Fibroblast of pulmonary artery (primary cell): ENCODE measurements at regions not wholly inside any gene's neighbourhood (a gene's known extent, or its start where the extent isn't known, plus 50 kb on each side); places are given as distances from the start of the nearest gene placed in this dataset.

Experiments
- DNase-seq: peaks from one replicate; pipeline ENCODE4 v3.0.0-alpha.2; 2010; ENCODE audit warnings: low read depth
- H3K4me3 ChIP-seq: replicated peaks from 2 replicates; pipeline ENCODE4 v1.5.1; 2011; ENCODE audit warnings: low read depth, mild to moderate bottlenecking, control low read depth, low read length, moderate library complexity
- TF ChIP-seq, protein P1 (sequence below): IDR thresholded peaks from 2 replicates; pipeline ENCODE4 v1.5.1; 2011; ENCODE audit warnings: mild to moderate bottlenecking, control low read depth, low read length, inconsistent platforms; ENCODE audit errors: missing control alignments

DNA sequence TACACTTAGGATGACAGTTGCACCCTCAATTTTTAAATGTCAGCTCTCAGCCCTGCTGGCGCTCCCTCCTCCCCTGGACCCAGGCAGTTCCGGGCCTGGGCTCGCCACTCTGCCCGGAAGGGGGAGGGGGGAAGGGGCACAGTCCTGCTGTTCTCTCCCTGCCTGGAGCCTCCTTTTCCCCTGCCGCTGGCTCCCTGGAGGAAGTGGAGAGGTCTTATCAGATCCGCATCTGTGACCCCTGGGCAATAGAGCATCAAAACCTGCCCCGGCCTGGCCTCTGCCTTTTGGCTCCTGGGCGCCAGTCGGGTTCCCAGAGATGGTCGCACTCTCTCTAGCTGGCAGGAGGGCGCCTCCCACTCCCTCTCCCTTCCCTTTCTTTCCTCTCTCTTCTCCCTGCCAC lies 149.3 kb downstream of the IRF8 start:
- DNase-seq = no peak
- no peak overlapping the region for H3K4me3 ChIP-seq
- TF ChIP-seq, protein P1, sequence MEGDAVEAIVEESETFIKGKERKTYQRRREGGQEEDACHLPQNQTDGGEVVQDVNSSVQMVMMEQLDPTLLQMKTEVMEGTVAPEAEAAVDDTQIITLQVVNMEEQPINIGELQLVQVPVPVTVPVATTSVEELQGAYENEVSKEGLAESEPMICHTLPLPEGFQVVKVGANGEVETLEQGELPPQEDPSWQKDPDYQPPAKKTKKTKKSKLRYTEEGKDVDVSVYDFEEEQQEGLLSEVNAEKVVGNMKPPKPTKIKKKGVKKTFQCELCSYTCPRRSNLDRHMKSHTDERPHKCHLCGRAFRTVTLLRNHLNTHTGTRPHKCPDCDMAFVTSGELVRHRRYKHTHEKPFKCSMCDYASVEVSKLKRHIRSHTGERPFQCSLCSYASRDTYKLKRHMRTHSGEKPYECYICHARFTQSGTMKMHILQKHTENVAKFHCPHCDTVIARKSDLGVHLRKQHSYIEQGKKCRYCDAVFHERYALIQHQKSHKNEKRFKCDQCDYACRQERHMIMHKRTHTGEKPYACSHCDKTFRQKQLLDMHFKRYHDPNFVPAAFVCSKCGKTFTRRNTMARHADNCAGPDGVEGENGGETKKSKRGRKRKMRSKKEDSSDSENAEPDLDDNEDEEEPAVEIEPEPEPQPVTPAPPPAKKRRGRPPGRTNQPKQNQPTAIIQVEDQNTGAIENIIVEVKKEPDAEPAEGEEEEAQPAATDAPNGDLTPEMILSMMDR = no peak

DNA sequence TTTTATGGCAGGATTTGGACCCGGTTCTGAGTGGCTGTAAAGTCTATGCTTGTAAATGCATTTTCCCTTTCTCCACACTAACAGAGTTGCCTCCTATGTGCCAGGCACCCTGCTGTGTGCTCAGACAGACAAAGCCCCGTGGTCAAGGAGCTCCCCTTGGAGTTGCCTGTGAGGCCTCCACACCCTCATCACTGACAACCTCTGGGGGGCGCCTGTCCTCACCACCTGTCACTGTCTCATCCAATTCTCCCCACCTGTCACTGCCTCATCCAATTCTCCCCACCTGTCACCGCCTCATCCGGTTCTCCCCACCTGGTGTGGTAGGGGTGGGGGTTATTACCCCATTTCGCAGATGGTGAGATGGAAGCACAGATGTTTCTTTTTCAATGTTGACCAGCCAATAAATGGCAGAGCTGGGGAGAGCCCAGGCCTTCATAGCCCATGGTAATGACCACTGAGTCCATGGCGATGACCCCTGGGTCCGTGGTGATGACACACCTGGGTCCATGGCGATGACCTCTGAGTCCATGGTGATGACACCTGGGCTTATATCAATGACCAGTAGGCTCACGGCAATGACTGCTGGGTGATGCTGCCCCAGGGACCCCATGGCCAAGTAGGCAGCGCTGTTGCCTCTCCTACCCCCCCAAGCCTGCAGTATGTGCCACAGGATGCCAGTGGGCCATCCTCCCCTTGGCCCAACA lies 150.1 kb downstream of the IRF8 start:
- TF ChIP-seq, protein P1 = no peak
- no peak overlapping the region for H3K4me3 ChIP-seq
- DNase-seq = no peak

DNA sequence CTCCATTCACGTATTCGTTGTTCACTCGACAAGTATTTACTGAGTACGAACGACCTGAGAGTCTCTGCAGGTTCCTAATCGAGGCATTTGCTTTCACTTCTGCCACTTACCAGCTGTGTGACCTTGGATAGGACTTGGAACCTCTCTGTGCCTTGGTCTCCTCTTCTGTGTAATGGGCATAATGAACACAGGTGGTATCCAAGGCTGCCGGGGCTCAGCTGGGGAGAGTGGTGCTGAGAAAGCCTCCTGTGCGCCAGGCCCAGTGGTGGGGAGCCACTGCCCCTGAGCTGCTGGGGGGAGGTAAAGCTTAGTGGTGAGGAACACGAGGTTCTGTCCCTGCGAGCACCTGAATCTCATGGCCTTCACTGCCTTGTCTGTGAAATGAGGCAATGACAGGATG lies 150.7 kb downstream of the IRF8 start:
- DNase-seq = no peak

DNA sequence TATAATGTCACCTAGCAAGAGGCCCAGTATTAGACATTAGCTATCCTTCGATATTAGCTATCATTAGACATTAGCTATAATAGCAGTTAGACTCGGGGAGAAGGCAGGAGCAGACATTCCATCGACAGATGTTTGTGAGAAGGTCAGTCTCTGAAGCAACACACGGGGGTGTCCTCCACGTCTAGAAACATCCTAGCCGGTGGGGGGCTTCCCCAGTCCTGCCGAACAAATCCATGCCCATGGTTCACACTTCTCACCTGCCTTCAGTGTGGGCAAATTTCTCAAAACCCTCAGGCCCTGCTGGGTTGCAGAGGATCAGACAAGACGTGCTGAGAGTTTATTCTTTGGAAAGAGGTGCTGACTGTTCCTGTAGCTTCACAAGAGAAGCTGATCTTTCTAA lies 151.1 kb downstream of the IRF8 start:
- no peak for DNase-seq
- TF ChIP-seq, protein P1 = no peak
- H3K4me3 ChIP-seq = no peak overlapping the region

More for the DNA sequence above, 150.7 kb downstream of the IRF8 start:
- H3K4me3 ChIP-seq = no peak overlapping the region
- TF ChIP-seq, protein P1 = no peak

DNA sequence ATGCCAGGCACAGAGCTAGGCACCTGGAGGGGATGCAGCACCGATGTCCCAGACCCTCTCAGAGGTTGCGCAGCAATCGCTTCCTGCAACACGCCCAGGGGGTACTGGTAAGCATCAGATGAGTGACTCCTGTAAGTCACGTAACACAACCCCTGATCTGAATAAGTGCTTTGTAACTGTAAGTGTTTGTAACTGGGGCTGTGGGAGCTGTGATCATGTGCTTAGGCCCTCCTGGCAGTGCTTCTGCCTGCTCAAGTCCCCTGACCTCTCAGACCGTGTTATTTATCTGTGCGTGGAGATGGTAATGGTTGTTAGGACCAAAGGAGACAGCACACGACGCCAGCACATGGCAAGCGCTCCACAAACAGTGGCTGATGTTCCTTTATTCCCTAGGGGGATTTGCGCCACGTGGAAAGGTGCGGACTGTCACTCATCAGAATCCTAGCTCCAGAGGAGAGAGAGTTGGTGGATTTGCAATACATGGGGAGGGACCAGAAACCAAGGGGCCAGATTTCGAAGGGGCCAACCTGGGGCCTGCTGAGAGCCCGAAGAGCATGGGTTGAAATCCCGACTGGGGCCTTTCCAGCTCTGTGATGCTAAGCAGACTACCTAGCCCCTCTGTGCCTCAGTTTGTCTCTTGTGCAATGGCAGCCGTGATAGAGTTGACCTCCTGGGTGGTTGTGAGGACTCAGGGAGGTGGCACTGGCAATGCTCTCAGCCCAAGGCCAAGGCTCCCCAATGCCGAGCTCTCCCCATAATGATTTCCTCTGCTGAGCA lies 151.8 kb downstream of the IRF8 start:
- TF ChIP-seq, protein P1 = no peak
- no peak for DNase-seq
- H3K4me3 ChIP-seq = no peak overlapping the region

DNA sequence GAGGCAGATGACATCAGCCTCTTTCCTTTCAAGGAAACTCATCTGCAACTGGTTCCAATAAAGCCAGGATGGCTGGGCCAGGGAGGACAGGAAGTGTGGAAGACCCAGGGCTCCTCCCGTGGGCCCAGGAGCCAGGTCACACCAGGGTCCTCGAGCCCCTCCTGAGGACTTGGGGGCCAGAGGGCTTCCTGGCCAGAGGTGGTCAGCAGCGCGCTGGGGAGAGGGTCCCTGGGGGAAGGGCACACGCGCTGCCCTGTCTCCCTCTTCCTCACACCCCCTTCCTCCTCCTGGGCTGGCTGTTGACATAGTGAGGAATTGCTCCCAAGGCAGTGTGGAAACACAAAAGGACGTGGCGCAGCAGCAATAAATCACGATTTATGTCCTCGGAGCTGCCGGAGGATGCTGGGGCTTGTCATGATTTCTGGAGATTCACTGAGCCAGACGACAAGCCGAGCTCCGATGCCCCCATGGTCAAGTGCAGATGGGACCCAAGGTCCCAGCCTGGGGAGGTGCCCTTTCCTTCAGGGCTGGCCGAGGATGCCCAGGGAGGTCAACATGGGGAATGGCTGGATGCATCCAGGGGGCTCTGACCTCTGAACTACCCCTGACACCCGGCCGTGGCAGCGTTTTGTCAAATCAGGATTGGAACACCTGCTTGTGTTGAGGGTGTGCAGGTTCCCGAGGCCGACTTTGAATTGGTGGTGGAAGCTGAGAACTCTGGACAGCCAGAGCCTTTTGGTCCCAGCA lies 152.6 kb downstream of the IRF8 start:
- DNase-seq = no peak
- H3K4me3 ChIP-seq = no peak overlapping the region
- TF ChIP-seq, protein P1 = no peak
